ENCODE measurements at regions not wholly inside any gene's neighbourhood (a gene's known extent, or its start where the extent isn't known, plus 50 kb on each side); places are given as distances from the start of the nearest gene placed in this dataset.

DNA sequence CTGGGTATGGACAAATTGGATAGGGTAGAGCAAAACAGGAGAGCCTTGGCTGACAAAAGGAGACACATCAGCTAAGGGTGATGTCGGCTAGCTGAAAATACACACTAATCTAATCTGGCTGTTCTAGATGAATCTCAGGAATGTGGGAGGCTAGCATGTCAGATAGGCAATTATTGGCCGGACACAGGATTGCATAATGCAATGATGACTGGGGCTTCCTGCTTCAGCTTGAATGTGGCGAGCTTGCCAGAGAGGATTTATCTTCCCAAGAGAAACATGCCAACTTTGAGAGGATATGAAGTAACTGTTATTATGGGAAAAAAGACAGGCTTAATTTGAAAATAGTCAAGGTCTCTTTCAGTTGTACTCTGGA is 102.4 kb downstream of the TRIB2 start (continued):
- no peak for TF ChIP-seq SMAD3 (CRISPR knock-in tag; IDR thresholded peaks at IDR 0.05; ENCODE audit: borderline replicate concordance)
- no peak for TF ChIP-seq ZNF219 (CRISPR knock-in tag; IDR thresholded peaks at IDR 0.05; ENCODE audit: borderline replicate concordance)
- TF ChIP-seq, protein P1, sequence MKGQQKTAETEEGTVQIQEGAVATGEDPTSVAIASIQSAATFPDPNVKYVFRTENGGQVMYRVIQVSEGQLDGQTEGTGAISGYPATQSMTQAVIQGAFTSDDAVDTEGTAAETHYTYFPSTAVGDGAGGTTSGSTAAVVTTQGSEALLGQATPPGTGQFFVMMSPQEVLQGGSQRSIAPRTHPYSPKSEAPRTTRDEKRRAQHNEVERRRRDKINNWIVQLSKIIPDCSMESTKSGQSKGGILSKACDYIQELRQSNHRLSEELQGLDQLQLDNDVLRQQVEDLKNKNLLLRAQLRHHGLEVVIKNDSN (CRISPR knock-in tag; IDR thresholded peaks at IDR 0.05): no peak
- no peak for TF ChIP-seq NFATC4 (CRISPR knock-in tag; IDR thresholded peaks at IDR 0.05)

DNA sequence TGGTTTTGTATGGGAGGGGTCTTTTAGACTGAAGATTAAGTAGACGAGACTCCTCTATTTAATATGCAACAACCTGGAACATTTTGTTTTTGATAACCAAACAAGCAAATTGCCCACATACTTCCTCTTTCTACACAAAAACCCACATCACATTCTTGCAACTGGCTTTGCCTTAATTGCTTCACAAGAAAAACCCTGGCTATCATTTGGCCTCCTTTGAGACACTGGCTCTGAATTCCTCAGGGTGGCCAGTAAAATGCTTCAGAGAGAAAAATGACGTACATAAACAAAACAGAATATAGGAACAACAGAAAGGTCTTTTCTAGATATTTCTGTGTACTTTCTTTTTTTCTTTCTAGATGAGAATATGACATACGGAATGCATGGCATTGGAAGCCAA is 103.0 kb downstream of the TRIB2 start:
- CTCF ChIA-PET: interaction anchor here (0.7 kb wide), 1 partner anchor 991 kb away, joined by 3 read pairs; no protein-coding TSS in a partner anchor
- Mint-ChIP-seq H3K4me1 (peaks cover 15% of the 10 kb centered on the region), H3K27me3 (ENCODE audit: low read depth) (no peaks in the 10 kb centered on the region), H3K9me3 (peaks cover 5% of the 10 kb centered on the region; the same call in 1 of the 2 replicates), H3K27ac (no peak overlapping the region), H3K36me3 (no peaks in the 10 kb centered on the region), H3K4me3 (no peak overlapping the region)
- ATAC-seq: no peak
- POLR2A ChIA-PET: no interaction called here
- no peak for DNase-seq (ENCODE audit: low spot score)
- TF ChIP-seq ZNF138 (CRISPR knock-in tag; conservative IDR thresholded peaks at IDR 0.05) (no peak), ZNF396 (CRISPR knock-in tag; IDR thresholded peaks at IDR 0.05; ENCODE audit: borderline replicate concordance) (no peak), ELF4 (CRISPR knock-in tag; IDR thresholded peaks at IDR 0.05; ENCODE audit: low read depth) (no peak), NFYB (CRISPR knock-in tag; conservative IDR thresholded peaks at IDR 0.05; ENCODE audit: low read depth) (no peak)
- TF ChIP-seq, protein P2, sequence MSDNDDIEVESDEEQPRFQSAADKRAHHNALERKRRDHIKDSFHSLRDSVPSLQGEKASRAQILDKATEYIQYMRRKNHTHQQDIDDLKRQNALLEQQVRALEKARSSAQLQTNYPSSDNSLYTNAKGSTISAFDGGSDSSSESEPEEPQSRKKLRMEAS (CRISPR knock-in tag; IDR thresholded peaks at IDR 0.05): no peak
- TF ChIP-seq, protein P3, sequence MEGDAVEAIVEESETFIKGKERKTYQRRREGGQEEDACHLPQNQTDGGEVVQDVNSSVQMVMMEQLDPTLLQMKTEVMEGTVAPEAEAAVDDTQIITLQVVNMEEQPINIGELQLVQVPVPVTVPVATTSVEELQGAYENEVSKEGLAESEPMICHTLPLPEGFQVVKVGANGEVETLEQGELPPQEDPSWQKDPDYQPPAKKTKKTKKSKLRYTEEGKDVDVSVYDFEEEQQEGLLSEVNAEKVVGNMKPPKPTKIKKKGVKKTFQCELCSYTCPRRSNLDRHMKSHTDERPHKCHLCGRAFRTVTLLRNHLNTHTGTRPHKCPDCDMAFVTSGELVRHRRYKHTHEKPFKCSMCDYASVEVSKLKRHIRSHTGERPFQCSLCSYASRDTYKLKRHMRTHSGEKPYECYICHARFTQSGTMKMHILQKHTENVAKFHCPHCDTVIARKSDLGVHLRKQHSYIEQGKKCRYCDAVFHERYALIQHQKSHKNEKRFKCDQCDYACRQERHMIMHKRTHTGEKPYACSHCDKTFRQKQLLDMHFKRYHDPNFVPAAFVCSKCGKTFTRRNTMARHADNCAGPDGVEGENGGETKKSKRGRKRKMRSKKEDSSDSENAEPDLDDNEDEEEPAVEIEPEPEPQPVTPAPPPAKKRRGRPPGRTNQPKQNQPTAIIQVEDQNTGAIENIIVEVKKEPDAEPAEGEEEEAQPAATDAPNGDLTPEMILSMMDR (IDR thresholded peaks at IDR 0.05): no peak

DNA sequence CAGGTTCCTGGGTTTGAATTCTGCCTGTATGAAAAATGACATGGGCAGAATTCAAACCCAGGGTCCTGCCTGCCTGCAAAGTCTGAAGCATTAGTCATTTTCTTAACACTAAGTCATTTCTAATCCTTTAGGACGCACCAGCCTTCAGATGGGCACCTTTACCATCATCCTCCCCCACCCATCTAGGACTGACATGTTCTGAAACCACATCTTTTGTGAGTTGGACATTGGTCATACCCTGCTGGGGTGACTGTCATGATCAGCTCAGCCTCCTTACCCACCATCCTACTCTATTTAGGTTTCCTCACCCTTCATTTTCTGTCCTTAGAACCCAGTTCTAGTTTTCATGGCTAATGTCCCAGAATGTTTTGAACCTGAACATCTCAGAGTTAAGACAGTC is 104.9 kb downstream of the TRIB2 start:
- Mint-ChIP-seq H3K27me3 (ENCODE audit: low read depth) (no peaks in the 10 kb centered on the region), H3K4me1 (peaks cover 13% of the 10 kb centered on the region), H3K36me3 (no peaks in the 10 kb centered on the region), H3K27ac (no peak overlapping the region), H3K4me3 (no peak overlapping the region), H3K9me3 (peaks cover 5% of the 10 kb centered on the region; the same call in 1 of the 2 replicates)
- CTCF ChIA-PET: no interaction called here
- DNase-seq (ENCODE audit: low spot score): no peak
- ATAC-seq: no peak
- TF ChIP-seq ZNF416 (CRISPR knock-in tag; IDR thresholded peaks at IDR 0.05): no peak
- TF ChIP-seq ZNF317 (CRISPR knock-in tag; IDR thresholded peaks at IDR 0.05; ENCODE audit: borderline replicate concordance, low read depth): no peak
- TF ChIP-seq NR1H2 (CRISPR knock-in tag; IDR thresholded peaks at IDR 0.05): no peak
- TF ChIP-seq ZMAT4 (CRISPR knock-in tag; IDR thresholded peaks at IDR 0.05): no peak
- TF ChIP-seq ATF3 (CRISPR knock-in tag; conservative IDR thresholded peaks at IDR 0.05): no peak
- no peak for TF ChIP-seq IRF1 (CRISPR knock-in tag; IDR thresholded peaks at IDR 0.05)
- POLR2A ChIA-PET: no interaction called here

DNA sequence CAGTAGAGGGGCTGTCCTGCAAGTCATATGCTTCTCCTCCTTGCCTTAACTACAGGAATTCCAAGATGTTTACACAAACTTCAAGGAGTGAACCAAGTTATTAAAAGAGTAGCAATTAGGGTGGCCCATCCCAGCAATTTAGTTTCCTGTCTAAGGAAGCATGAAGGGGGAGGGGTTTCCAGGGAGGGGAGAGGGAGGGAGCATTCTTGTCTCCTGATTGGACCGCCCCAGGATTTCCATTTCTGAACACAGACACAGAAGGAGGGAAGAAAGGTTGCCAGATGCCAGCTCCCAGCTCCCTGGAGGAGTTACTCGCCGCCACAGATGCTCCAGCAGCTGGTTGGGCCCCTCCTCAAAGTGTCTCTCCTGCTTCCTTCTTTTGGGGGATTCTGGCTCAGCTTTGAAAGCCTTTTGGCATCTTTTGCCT is 107.6 kb downstream of the TRIB2 start:
- Mint-ChIP-seq H3K27ac (no peak overlapping the region), H3K4me1 (peaks cover 24% of the 10 kb centered on the region), H3K27me3 (ENCODE audit: low read depth) (no peaks in the 10 kb centered on the region), H3K9me3 (no peaks in the 10 kb centered on the region), H3K36me3 (no peaks in the 10 kb centered on the region), H3K4me3 (no peak overlapping the region)
- ChIA-PET CTCF (interaction anchor here (0.8 kb wide), 1 partner anchor 511 kb away, joined by 3 read pairs; no protein-coding TSS in a partner anchor), POLR2A (no interaction called here)
- ATAC-seq: no peak
- DNase-seq (ENCODE audit: low spot score): no peak
- TF ChIP-seq ZNF317 (CRISPR knock-in tag; IDR thresholded peaks at IDR 0.05; ENCODE audit: borderline replicate concordance, low read depth): no peak
- TF ChIP-seq, protein P4, sequence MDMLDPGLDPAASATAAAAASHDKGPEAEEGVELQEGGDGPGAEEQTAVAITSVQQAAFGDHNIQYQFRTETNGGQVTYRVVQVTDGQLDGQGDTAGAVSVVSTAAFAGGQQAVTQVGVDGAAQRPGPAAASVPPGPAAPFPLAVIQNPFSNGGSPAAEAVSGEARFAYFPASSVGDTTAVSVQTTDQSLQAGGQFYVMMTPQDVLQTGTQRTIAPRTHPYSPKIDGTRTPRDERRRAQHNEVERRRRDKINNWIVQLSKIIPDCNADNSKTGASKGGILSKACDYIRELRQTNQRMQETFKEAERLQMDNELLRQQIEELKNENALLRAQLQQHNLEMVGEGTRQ (CRISPR knock-in tag; IDR thresholded peaks at IDR 0.05): no peak
- no peak for TF ChIP-seq ZNF232 (CRISPR knock-in tag; IDR thresholded peaks at IDR 0.05)
- TF ChIP-seq, protein P5, sequence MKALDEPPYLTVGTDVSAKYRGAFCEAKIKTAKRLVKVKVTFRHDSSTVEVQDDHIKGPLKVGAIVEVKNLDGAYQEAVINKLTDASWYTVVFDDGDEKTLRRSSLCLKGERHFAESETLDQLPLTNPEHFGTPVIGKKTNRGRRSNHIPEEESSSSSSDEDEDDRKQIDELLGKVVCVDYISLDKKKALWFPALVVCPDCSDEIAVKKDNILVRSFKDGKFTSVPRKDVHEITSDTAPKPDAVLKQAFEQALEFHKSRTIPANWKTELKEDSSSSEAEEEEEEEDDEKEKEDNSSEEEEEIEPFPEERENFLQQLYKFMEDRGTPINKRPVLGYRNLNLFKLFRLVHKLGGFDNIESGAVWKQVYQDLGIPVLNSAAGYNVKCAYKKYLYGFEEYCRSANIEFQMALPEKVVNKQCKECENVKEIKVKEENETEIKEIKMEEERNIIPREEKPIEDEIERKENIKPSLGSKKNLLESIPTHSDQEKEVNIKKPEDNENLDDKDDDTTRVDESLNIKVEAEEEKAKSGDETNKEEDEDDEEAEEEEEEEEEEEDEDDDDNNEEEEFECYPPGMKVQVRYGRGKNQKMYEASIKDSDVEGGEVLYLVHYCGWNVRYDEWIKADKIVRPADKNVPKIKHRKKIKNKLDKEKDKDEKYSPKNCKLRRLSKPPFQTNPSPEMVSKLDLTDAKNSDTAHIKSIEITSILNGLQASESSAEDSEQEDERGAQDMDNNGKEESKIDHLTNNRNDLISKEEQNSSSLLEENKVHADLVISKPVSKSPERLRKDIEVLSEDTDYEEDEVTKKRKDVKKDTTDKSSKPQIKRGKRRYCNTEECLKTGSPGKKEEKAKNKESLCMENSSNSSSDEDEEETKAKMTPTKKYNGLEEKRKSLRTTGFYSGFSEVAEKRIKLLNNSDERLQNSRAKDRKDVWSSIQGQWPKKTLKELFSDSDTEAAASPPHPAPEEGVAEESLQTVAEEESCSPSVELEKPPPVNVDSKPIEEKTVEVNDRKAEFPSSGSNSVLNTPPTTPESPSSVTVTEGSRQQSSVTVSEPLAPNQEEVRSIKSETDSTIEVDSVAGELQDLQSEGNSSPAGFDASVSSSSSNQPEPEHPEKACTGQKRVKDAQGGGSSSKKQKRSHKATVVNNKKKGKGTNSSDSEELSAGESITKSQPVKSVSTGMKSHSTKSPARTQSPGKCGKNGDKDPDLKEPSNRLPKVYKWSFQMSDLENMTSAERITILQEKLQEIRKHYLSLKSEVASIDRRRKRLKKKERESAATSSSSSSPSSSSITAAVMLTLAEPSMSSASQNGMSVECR (CRISPR knock-in tag; IDR thresholded peaks at IDR 0.05; ENCODE audit: borderline replicate concordance): no peak
- TF ChIP-seq E2F5 (CRISPR knock-in tag; IDR thresholded peaks at IDR 0.05): no peak
- no peak for TF ChIP-seq ZNF121 (CRISPR knock-in tag; IDR thresholded peaks at IDR 0.05)

All from WTC11 (cell line).